ENCODE measurements at regions not wholly inside any gene's neighbourhood (a gene's known extent, or its start where the extent isn't known, plus 50 kb on each side); places are given as distances from the start of the nearest gene placed in this dataset.

- DNase-seq (ENCODE audit: low spot score) = peak; percentile 17
Observed at GRCh38 chr16:11473728-11474127, 113.0 kb downstream of the LITAF start.

- peak; percentile 22 for DNase-seq (ENCODE audit: low spot score)
Observed at GRCh38 chr16:11474617-11475291, 112.0 kb downstream of the LITAF start.

- no peak for DNase-seq (ENCODE audit: low spot score)
Observed at GRCh38 chr16:11475896-11476630, 110.7 kb downstream of the LITAF start.

- DNase-seq (ENCODE audit: low spot score) = no peak
Observed at GRCh38 chr16:11476676-11477075, 110.0 kb downstream of the LITAF start.

GRCh38 chr16:11478431-11479119 lies 108.1 kb downstream of the LITAF start:
- DNase-seq (ENCODE audit: low spot score) = no peak

GRCh38 chr16:11479916-11480315 lies 106.8 kb downstream of the LITAF start:
- DNase-seq (ENCODE audit: low spot score) = no peak

- no peak for DNase-seq (ENCODE audit: low spot score)
Observed at GRCh38 chr16:11480634-11481033, 106.1 kb downstream of the LITAF start.

GRCh38 chr16:11481987-11482386 lies 104.7 kb downstream of the LITAF start:
- DNase-seq (ENCODE audit: low spot score) = no peak

GRCh38 chr16:11482946-11483748 lies 103.6 kb downstream of the LITAF start:
- DNase-seq (ENCODE audit: low spot score) = no peak

GRCh38 chr16:11484691-11485258 lies 101.9 kb downstream of the LITAF start:
- DNase-seq (ENCODE audit: low spot score) = no peak

GRCh38 chr16:11485676-11486075 lies 101.0 kb downstream of the LITAF start:
- DNase-seq (ENCODE audit: low spot score) = no peak

- no peak for DNase-seq (ENCODE audit: low spot score)
Observed at GRCh38 chr16:11487289-11487688, 99.4 kb downstream of the LITAF start.

GRCh38 chr16:11488304-11488703 lies 98.4 kb downstream of the LITAF start:
- no peak for DNase-seq (ENCODE audit: low spot score)

- no peak for DNase-seq (ENCODE audit: low spot score)
Observed at GRCh38 chr16:11491524-11491923, 95.2 kb downstream of the LITAF start.

GRCh38 chr16:11492808-11493530 lies 93.8 kb downstream of the LITAF start:
- DNase-seq (ENCODE audit: low spot score) = no peak

- DNase-seq (ENCODE audit: low spot score) = no peak
Observed at GRCh38 chr16:11493531-11493929, 93.2 kb downstream of the LITAF start.

GRCh38 chr16:11494029-11494428 lies 92.7 kb downstream of the LITAF start:
- DNase-seq (ENCODE audit: low spot score) = no peak

- no peak for DNase-seq (ENCODE audit: low spot score)
Observed at GRCh38 chr16:11494433-11494832, 92.3 kb downstream of the LITAF start.

- DNase-seq (ENCODE audit: low spot score) = no peak
Observed at GRCh38 chr16:11495066-11495407, 91.7 kb downstream of the LITAF start.

Data from HT-29 (cell line).